ENCODE measurements at regions not wholly inside any gene's neighbourhood (a gene's known extent, or its start where the extent isn't known, plus 50 kb on each side); places are given as distances from the start of the nearest gene placed in this dataset.
A peak's percentile ranks its signal among the peaks of the same experiment; 100 is the strongest.

DNA sequence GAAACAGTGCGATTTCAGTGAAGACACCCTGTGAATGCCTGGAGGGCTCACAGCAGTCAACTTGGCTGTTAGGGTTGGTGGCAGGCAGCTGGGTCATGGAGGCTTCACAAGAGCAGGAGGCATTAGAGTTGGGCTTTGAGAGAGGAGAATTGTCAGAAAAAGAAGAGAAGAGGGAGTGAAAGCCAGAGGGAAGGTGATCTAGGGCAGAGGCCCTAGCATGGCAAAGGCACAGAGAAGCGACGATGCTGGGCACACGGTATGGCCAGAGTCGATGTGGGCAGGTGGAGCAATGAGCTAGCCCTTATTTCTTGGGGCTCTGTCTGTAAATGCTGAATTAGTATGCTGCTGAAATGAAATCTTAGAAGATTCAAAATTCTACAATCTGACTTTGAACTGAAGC lies 52.6 kb upstream of the OLFM4 start:
- no peak for DNase-seq

DNA sequence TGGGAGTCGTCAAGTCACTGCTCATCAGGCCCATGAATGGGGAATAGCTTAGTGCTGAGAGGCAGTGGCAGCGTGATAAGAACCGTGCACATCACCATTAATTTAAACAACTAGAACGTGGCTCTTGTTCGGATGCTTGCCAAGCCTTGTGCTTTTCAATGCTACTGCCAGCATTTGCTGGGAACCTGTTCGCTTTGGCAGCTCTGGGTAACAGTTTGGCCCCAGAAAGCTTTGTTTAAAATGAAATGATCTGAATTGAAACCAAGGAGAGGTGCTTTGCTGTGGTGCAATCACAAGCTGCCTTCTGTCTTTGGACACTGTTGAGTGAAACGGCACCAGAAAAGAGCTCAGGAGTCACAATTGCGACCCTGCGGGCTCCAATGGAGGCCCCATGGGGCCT lies 53.5 kb upstream of the OLFM4 start:
- no peak for DNase-seq

DNA sequence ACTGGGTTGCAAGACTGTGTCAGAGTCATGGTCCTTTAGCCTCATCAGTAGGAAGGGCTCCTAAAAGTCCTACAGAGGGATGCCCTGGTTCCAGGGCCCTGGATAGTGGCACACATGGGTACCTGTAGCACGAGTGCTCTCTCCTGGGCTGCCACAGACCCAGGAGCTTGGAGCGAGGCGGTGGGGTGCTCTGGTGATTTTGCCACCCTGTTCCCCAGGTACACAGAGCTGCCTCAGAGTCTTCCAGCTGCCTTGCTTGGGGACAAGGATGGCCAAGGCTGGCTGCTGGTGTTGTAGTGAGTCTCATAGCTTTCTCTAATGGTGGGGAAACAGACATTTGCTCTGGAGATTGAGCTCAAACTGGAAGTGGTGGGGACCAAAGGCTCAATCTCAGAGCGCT lies 53.9 kb upstream of the OLFM4 start:
- DNase-seq: no peak

DNA sequence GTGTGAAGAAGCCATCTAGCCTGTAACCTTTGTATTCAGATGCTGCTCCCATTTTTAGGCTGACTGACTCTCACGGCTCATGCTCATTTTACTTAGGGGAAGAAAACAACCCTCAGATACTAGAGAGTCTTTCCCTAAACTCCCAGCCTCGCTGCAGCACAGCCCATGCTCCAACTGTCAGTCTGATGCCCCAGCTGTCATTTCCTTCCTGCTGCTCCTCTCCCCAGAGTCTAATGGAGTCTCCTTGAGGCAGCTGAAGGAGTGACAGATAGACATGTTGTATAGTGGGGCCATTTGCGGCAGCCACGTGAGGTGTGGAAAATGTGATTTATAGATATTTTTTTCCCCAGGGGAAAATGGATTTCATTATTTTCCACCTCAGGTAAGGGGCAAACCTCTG lies 59.2 kb upstream of the OLFM4 start:
- no peak for DNase-seq

DNA sequence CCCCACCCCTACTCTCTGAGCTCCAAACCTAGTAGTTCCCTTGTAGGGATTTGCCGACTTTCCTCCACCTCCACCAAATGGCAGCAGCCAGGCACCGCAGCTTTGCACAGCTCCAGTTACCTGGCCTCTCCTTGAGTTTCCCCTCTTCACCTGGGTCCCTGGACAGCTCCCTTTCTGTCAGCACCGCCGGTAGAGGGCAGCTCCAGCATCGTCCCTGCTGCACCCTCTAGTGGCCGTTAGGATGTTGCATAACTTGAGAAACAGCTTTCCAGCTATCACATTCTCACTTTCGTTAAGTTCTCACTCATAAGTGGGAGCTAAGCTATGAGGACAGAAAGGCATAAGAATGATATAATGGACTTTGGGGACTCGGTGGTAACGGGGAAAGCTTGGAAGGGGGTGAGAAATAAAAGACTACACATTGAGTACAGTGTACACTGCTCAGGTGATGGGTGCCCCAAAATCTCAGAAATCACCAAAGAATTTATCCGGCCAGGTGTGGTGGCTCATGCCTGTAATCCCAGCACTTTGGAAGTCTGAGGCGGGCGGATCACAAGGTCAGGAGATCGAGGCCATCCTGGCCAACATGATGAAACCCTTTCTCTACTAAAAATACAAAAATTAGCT lies 60.4 kb upstream of the OLFM4 start:
- peak; percentile 51 for DNase-seq

DNA sequence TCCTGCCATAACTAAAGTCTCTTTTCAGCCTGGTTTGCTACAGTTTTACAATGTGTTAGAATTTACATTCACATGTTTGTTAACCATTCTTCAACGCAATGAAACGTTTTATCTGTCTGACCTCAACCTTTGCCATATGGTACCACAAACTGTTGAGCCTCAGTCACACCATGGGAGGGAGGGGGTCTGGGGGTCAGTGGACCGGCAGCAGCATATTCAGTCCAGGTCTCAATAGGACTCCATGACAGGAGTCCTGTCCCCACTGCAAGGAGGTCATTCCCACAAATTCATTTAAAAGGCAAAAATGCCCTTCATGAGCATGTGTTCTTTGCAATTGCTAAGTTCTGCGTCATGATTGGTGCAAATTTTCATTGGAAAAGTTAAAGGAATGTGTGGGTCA lies 66.6 kb upstream of the OLFM4 start:
- DNase-seq: no peak

DNA sequence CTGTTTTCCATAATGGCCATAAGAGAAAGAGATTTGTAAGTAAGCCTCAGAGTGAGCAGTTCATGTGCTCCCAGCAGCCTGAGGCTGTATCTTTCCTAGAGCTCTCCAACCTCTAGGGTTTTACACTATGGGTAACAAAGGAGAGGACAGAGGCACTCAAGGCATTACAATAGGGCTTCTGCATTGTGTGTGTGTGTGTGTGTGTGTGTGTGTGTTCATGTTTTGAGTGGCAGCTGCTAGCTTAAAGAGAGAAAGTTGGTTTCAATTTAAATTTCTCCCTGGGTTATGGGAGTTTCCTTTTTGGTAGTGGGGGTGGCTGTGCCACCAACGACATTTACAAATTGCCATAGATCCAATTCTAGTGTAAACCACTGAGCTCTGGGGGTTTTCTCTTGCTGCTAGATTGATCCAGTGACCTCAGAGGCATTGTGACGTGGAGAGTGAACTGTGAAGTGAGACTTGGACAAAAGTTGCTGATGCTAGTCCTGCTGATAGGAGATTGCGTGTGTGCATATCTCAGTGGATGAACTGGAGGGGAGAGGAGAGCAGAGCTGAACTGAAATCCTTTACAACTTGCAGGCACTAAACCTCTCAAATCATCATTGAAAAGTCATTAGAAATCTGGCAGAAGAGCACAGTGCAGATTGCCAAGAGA lies 67.2 kb upstream of the OLFM4 start:
- DNase-seq: no peak

DNA sequence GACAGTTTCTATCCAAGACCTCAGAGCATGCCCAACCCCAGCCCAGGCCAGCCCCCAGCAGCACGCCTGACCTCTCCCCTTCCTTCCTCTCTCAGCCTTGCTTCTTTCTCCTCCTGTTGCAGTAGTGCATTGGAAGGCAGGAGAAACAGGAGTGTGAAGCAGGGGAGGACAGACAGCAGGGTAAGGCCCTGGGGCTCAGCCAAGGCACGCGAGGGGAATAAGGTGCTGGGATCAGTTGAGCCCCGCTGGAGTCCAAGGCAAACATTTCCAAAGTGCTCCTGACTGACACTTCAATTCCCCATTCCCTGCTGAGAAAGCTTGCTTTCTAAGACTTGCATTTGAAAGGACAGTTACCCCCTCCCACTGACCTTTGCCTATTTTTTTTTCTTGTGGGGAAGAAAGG lies 73.1 kb upstream of the OLFM4 start:
- DNase-seq: no peak

DNA sequence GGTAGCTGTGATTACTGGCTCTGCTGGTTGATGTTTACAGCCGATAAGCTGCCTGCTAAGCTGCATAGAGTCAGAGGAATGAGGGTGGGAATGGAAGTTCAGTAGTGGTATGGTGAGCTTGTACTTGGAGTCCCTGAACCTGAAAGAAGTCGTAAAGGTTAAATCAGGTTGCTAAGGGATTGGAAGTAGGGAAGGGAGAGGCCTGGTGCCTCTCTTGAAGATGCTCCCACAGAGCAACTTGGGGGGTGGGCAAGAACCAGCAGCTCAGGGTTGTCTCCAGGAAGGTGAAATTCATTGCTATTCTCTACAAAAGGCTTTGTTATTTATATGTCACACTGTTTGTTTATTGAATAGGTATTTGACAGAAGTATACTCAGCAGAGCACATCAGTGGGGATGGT lies 73.8 kb upstream of the OLFM4 start:
- DNase-seq: no peak

DNA sequence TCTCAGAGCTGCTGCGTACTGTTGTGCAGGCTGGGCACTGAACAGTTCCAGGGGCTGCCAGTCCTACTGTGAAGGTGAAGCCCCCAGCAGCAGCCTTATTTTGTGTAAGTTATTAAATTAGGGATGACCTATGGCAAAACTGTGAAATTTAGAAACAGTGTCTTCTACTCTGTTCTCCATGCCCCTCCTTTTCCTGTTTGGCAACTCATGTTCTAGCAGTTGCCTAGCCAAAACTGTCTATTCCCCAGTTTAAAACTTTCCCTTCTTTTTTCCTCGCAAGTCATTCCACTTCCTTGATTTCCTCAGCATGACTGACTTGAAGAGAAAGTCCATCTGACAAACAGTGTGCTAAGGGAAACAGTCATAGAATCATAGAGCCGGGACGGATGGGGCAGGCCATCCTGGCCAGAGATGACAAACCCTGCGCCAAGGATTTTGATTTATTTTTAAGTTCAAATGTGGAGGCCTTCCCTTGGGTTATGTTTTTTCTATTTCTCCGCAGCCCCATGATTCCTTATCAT lies 78.1 kb upstream of the OLFM4 start:
- DNase-seq: no peak

DNA sequence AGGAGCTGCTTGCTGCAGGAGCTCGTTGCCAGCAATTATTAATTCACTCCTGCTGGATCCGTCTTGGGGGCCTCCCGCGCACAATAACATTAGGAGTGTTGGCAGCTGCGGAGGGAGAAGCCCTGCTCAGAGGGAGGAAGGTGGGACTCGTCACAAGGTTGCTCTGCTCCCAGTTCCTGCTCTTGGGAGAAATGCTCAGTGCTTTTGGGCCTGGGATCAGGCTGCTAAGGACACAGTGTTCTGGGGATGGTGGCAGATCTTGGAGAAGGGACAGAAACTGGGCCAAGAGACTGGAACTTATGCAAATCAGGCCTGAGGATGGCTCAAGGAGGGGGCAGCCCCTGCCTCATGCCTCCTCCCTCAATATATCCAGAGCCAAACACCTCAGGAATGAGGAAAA lies 78.9 kb upstream of the OLFM4 start:
- DNase-seq: no peak

DNA sequence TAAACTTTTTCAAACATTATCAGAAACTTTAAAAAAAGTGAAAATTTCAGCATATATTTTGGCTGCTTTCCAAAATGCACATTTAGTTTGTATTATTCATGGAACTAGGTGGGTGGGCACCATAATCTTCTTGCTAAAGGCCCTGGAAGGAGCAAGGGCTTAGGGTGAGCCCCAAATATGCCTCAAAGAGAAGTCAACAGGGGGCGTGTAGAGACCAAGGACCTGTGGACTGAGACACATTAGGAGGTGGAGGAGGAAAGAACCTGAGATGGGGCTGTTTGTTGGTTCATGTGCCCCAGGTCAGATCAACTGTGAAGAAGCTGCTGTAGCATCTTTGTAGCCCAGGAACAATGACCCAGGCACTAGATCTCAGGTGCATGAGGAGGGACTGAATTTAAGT lies 79.6 kb upstream of the OLFM4 start:
- no peak for DNase-seq

DNA sequence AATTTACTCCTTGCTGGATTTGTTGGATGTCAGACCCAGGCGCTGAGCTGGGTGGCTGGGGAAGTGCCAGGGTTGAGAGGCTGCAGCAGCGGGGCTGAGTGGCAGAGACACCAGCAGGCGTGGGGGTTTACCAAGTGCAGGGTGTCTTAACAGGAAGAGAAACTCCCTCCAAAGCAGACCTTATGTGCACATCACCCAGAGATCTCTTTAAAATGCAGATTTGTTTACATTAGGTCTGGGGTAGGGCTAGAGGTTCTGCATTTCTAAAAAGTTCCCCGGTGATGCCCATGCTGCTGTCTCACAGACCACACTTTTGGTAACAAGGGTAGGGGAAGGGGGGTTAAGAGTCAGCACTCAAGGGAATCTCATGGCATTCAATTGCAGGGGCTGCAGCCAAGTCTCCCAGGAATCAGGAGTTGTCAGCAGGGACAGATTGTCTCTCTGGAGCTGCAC lies 80.7 kb upstream of the OLFM4 start:
- DNase-seq: no peak

DNA sequence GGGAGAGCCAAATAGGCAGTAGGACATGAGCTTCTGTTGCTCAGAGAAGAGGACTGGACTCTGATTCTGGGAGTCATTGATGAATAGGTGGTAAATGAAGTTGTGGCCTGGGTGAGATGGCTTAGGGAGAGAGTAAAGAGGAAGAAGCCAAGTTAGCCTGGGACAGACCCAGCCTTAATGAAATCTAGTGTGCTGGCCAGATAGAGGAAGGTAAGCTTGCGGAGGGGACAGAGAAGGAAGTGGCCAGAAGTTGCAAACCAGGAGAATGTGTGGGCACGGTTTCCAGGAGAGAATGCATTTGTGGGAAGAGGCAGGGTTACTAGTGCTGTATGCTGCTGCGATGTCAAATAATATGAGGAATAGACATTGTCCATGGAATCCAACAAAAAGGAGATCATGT lies 83.3 kb upstream of the OLFM4 start:
- DNase-seq: no peak

DNA sequence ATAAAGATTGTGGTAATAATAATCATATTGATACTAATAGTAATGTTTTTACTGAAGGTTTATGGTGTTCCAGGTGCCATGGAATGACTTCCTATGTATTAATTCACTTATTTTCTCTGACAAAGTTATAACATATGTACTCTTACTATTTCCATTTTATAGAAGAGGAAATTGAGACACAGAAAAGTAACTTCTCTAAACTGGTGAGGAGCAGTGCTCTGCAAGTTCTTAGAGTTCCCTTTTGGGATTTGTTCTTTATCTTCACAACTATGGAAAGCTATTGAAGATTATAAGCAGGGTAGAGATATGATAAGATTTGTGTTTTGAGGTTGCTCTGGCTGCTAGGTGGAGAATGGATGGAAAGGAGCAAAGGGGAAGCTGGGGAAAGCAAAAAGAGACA lies 83.9 kb upstream of the OLFM4 start:
- DNase-seq: no peak

DNA sequence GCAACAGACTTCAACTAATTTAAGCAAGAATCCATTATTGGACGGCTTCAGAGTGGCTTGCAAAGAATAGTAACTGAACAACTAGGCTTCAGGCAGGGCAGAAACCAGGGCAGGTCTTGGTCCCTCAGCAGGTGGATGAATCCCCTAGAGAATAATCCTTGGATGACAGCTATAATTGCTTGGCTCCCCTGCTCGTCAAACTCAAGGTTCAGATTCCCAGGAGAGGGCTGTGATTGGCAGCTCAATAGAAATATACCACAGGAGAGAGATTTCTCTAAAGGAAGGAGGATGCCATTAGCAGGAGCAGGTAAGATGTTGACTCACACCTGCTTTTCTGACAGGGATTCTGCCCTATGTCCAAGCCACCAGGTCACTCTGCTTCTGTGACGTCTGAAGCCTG lies 89.6 kb upstream of the PCDH8 start:
- DNase-seq: no peak

DNA sequence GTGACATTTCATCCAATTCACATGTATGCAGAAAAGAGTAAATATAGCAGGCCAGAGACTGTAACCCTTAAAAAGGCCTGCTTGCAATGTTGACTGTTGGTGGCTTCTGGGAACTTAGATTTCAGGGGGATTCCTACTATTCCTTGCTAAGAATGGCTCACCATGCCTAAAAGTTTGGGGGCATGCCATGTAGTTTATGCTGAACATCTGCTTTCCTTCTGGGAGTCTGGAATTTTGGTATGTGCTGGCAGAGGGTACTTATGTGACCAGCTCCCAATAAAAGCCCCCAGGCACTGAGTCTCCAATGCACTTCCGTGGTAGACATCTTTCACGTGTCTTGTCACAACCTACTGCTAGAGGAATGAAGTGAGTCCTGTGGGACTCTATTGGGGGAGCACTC lies 88.4 kb upstream of the PCDH8 start:
- no peak for DNase-seq

DNA sequence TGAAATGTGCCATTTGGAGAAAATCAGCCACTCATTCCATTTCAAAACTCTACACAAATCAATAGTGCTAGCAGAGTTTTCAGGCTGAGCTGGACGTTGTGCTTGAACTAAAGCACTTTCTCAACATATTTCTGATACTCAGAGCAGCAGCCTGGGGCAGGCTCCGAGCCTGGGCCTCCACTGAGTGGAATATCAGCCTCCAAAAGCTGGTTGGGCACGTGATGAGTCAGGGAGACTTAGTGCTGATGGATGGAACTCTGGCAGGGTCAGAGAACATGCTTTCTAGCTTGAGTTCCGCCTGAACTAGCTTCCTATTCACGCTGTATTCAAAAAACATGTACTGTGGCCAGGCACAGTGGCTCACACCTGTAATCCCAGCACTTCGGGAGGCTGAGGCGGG lies 85.8 kb upstream of the PCDH8 start:
- no peak for DNase-seq

DNA sequence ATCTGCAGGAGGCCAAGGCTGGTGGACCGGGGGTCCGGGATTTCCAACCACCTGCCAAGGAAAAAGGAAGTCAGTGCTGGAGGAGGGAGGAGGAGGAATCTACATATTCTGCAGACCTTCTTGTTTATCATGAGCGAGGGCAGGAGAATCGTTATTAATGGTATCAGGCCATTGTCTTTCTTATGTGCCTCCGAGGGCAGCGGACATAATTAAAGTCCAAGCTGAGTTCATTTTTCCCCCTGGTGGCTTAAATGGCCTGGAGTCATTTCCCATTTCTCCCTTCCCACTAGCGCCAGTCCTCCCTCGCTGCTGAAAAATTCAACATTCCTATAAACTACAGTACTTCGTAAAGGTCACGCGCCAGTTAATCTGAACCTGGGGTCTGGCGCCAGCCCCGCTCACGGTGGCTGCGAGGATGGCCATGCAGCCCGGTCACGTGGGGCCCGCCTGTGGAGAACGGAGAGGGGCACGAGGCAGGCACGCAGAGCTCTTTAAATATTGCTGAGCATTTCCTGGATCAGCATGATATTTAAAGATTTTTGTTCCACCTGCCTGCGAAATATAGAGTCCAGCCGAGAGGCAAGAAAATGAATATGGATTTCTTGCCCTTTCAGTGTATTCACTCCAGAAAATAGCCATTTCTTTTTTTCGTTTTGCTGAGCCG lies 85.2 kb upstream of the PCDH8 start:
- DNase-seq: no peak

DNA sequence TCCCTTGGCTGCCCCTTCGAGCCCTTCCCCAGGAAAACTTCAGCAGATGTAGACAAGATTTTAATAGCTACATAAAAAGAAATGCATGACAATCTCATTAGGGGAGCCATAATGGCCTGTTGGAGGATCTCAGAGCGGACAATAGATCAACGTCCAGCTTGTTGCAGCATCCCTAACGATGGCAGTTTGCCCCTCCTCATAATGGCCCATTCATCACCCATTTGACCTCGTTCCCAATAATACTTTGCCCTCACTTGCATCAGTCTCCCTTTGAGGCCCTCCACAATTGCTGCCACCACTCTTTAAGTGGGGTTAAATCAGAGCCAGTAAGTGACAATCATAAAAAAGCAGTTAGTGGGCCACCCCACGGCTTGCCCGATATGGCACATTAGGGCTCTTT lies 84.7 kb upstream of the PCDH8 start:
- no peak for DNase-seq

DNA sequence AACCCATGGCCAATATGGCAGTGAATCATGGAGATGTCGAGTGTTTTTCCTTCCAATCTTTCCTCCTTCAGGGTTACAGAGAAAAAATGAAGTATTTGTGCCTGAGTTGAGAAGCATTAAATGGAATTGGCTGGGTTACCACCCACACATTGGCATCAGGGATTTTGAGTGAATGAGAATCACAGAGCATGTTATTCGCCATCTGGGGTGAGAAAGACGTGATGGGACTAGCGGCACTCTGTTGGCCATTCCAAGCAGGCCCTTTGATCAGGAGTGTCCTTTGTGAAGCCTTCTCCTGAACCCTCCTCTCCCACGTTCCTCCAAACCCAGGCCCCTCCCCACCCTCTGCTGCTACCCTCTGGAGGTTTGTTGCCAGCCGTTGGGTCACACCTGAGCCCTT lies 84.2 kb upstream of the PCDH8 start:
- DNase-seq: no peak

DNA sequence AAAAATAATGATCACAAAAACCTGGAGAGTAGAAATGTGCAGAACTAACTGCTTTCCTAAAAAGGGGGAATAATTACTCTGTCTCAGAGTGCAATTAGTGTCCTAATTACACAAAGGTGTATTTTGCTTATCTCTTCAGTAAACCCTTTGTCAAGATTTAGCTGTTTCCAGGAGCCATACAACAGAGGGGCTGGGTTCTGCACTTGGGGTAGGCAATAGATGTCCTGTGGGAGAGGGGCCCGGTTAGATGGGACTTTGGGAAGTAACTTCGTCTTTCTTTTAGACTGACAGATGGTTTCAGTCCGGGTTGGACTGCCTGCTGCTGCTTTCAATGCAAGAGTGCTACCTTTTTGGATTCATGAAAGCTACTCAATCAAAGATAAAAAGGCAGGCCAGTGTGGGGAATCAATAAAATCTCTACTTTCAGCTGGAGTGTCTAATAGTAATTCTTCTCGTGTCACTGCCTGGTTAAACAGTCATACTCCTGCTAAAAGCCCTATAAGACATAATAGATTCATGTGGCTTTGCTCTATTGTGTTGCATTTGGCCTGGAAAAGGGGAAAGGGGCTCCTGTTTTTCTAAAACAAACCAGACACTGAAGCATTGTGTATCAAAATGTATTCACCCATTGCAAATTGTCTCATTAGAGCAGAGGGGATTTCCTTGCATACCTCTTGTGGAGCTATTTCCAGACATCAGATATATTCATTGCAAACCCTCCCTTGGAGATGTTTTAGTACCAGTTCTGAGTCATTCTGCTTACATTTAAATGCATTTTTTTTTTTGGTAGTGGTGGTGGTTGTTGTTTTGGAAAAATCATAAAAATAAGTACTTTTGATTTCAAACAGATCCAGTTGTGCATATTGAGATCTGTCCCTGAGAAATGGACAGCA lies 83.3 kb upstream of the PCDH8 start:
- no peak for DNase-seq
